ENCODE measurements at regions not wholly inside any gene's neighbourhood (a gene's known extent, or its start where the extent isn't known, plus 50 kb on each side); places are given as distances from the start of the nearest gene placed in this dataset.

DNA sequence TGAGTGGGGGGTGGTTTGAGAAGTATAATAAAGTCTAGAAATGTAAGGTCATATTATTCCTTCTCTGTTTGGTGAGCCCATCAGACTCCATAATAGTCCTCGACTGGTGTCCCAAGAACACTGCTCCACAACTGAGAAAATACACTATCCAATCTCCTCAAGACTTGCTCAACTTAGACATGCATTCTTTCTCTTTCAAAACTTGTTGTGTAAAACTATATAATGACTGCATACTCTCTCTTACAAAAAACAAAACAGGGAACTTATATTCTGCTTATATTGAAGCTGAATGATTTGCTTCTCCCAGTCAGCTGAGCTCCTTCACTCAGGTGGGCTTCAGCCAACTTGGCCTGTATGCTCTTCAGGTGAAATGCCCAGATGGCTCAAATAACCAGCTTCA lies 204.7 kb downstream of the ZNF365 start:
- no peak for DNase-seq (ENCODE audit: low spot score)
- no peak overlapping the region for H3K4me3 ChIP-seq
- no peaks in the 10 kb centered on the region for H3K27me3 ChIP-seq (replicated peaks; ENCODE audit: insufficient read depth)
- ATAC-seq (ENCODE audit: insufficient number of reproducible peaks, low FRiP score, low read depth): no peak
- no peak overlapping the region for H3K27ac ChIP-seq
- no peaks in the 10 kb centered on the region for H3K4me1 ChIP-seq (ENCODE audit: control insufficient read depth in 1 of 2, low read depth in 2 of 2)
- no peaks in the 10 kb centered on the region for H3K9me3 ChIP-seq
- H3K36me3 ChIP-seq: no peaks in the 10 kb centered on the region
- TF ChIP-seq, protein P1, sequence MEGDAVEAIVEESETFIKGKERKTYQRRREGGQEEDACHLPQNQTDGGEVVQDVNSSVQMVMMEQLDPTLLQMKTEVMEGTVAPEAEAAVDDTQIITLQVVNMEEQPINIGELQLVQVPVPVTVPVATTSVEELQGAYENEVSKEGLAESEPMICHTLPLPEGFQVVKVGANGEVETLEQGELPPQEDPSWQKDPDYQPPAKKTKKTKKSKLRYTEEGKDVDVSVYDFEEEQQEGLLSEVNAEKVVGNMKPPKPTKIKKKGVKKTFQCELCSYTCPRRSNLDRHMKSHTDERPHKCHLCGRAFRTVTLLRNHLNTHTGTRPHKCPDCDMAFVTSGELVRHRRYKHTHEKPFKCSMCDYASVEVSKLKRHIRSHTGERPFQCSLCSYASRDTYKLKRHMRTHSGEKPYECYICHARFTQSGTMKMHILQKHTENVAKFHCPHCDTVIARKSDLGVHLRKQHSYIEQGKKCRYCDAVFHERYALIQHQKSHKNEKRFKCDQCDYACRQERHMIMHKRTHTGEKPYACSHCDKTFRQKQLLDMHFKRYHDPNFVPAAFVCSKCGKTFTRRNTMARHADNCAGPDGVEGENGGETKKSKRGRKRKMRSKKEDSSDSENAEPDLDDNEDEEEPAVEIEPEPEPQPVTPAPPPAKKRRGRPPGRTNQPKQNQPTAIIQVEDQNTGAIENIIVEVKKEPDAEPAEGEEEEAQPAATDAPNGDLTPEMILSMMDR (IDR thresholded peaks at IDR 0.05): no peak

DNA sequence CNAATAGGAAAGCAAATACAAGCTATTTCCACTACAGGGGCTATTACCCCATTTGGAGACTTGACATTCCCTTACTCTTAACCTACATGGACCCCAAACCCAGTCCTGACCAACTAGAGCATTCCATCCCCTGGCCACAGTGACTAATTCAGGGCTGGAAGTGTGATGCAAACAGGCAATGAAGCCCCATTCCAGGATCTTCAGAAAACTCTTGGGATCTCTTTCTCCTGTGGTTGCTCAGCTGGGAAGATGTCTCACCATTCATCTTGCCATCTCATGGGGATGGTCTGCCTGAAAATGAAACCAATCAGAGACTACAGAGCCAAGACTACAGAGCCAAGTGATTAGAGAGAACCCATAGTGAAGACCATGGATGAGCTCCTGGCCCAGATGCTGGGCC lies 206.2 kb downstream of the ZNF365 start:
- Histone ChIP-seq H3K4me1 (ENCODE audit: control insufficient read depth in 1 of 2, low read depth in 2 of 2) (no peaks in the 10 kb centered on the region), H3K27me3 (replicated peaks; ENCODE audit: insufficient read depth) (no peaks in the 10 kb centered on the region), H3K4me3 (no peak overlapping the region), H3K36me3 (no peaks in the 10 kb centered on the region), H3K27ac (no peak overlapping the region), H3K9me3 (no peaks in the 10 kb centered on the region)
- TF ChIP-seq, protein P1 (IDR thresholded peaks at IDR 0.05): no peak
- DNase-seq (ENCODE audit: low spot score) (no peak), ATAC-seq (ENCODE audit: insufficient number of reproducible peaks, low FRiP score, low read depth) (no peak)

GRCh38 chr10:62581351-62581750 lies 207.2 kb downstream of the ZNF365 start:
- Histone ChIP-seq H3K27ac (no peak overlapping the region), H3K36me3 (no peaks in the 10 kb centered on the region), H3K4me1 (ENCODE audit: control insufficient read depth in 1 of 2, low read depth in 2 of 2) (no peaks in the 10 kb centered on the region), H3K9me3 (no peaks in the 10 kb centered on the region), H3K27me3 (replicated peaks; ENCODE audit: insufficient read depth) (no peaks in the 10 kb centered on the region), H3K4me3 (no peak overlapping the region)
- TF ChIP-seq, protein P1 (IDR thresholded peaks at IDR 0.05): no peak
- DNase-seq (ENCODE audit: low spot score): no peak
- no peak for ATAC-seq (ENCODE audit: insufficient number of reproducible peaks, low FRiP score, low read depth)

- TF ChIP-seq, protein P1 (IDR thresholded peaks at IDR 0.05): no peak
- ATAC-seq (ENCODE audit: insufficient number of reproducible peaks, low FRiP score, low read depth) (no peak), DNase-seq (ENCODE audit: low spot score) (no peak)
- H3K4me3 ChIP-seq: no peak overlapping the region
- H3K4me1 ChIP-seq (ENCODE audit: control insufficient read depth in 1 of 2, low read depth in 2 of 2): no peaks in the 10 kb centered on the region
- H3K9me3 ChIP-seq: no peaks in the 10 kb centered on the region
- H3K27me3 ChIP-seq (replicated peaks; ENCODE audit: insufficient read depth): no peaks in the 10 kb centered on the region
- H3K36me3 ChIP-seq: no peaks in the 10 kb centered on the region
- H3K27ac ChIP-seq: no peak overlapping the region
These were observed 208.0 kb downstream of the ZNF365 start for GRCh38 chr10:62582101-62582705.

DNA sequence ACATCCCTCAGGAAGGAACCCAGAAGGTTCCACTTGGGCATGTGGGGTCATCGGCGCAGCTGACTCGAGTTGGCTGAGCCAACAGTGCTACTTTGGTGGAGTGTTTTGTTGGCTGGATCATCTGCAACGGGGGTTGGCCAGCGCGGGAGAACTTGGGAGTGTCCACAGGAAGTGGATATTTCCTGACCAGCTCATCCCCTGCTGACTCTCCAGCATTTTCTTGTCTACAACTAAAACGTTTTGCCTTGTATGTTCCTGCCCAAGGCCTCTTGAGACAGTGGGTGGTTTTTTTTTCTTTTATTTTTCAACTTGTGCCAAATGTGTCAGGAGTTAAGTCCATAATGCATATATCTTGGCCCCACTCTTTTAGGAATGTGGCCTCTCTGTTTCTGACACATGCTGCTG lies 208.6 kb downstream of the ZNF365 start:
- TF ChIP-seq, protein P1 (IDR thresholded peaks at IDR 0.05): no peak
- no peak overlapping the region for H3K27ac ChIP-seq
- peak; percentile 25 for DNase-seq (ENCODE audit: low spot score)

More for the DNA sequence above, 208.6 kb downstream of the ZNF365 start:
- Histone ChIP-seq H3K4me1 (ENCODE audit: control insufficient read depth in 1 of 2, low read depth in 2 of 2) (no peaks in the 10 kb centered on the region), H3K4me3 (no peak overlapping the region), H3K27me3 (replicated peaks; ENCODE audit: insufficient read depth) (no peaks in the 10 kb centered on the region), H3K36me3 (no peaks in the 10 kb centered on the region), H3K9me3 (no peaks in the 10 kb centered on the region)
- ATAC-seq (ENCODE audit: insufficient number of reproducible peaks, low FRiP score, low read depth): no peak

Data from thoracic aorta (tissue), 2 donors.